GM19395 (cell line): ENCODE measurements at regions not wholly inside any gene's neighbourhood (a gene's known extent, or its start where the extent isn't known, plus 50 kb on each side); places are given as distances from the start of the nearest gene placed in this dataset.
A peak's percentile ranks its signal among the peaks of the same experiment; 100 is the strongest.

Experiments used
- ATAC-seq: cut with Tn5 transposase; IDR thresholded peaks from one replicate; pipeline ENCODE4 v1.9.1; 2021; ENCODE audit warnings: mild to moderate bottlenecking, moderate library complexity; ENCODE audit not compliant: unreplicated experiment

DNA sequence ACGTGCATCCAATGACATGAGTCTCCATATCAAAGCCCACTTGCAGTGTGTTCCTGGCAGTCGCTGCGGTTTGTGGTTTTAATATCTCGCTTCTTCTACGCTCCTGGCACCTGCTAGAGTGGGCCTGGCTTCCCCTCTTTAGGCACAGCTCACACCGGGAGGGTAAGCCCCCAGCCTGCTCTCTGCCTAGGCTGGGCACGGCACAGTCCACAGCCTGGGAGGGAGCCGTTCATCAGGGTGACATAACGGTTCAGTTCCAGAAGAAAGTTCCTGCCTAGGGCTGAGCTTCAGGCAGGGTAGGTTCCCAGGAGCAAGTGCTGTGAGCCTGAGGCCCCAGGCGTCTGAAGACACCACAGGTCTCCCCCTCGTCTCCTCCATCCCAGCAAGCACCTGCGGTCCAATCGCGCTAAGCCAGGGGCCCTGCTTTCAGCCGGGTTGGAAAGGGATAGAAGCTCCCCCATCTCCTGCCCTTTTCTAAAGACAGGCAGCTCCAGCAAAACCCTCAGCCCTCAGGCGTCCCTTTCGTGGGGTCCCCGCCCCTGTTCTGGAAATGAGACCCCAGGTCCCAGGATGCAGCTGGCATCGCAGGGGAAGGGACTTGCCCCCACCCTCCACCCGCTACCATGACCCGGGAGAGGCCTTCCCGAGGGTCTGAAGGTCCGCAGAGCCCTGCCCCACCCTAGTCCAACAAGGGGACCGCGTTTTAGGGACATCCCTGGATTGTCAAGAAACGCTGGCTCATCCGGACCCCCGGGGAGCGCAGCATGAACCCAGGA, 121.6 kb upstream of the ZNF507 start:
- ATAC-seq = no peak

DNA sequence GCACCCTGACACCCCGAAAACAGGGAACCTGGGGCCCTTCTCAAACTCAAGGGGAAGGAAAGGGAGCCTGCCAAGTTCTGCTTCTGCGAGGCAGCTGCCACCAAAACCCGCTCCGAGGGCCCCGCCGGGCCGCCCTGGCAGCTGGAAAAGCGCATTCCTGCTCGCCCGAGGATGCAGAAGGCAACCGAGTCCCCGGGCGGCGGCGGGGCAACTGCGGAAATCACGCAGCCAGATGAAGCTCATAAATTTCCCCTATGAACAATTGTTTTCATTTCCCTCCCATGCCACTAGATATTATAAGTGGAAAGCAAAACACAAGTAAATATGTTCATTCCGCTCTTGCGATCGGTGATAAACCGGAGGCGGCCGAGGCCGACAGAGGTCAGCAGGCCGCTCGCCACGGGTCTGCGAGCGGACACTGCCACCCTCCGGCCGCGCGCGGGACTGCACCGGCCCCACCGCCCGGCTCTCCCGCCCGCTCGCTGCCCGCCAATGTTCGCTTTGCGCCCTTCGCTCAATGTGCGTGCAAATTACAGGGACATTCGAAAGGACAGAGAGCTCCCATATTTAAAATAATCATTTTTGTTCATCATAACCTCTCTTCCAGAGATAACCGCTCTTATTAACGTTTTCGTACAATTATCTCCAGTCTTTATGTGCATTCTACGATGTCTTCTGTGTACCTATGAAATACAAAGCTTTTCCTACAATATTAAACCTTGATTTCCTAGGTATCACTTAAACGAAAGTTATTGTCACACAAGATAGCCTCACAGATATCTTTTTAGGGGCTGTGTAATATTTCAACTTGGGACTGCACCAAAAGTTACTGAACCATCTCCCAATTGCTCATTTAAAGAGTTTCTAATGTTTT, 120.8 kb upstream of the ZNF507 start:
- ATAC-seq = peak; percentile 62

DNA sequence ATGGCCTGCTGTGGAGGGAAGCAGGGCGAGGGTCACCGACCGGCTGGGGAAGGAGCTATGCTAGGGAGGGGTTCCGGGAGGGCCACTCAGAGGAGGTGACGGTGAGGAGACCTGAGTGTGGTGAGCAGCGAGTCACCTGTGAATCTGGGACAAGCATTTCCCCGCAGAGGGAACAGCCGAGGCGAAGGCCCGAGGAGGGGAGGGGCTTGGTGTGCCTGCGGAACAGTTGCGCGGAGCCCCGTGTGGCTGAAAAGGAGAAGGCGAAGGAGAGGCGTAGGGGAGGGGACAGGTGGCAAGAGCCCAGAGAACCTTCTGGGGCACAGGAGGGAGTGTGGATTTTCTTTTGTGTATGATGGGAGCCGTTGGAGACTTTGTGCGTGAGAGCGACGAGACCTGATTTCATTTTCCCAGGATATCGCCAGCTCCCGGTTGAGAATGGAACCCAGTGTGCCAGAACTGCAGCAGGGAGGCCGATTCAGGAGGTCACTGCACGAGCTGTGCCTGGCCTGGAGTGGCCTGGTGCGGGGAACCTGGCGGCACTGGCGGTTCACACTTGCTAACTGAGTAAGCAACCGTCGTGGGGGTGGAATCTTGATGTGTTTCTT, 117.7 kb upstream of the ZNF507 start:
- no peak for ATAC-seq

GRCh38 chr19:32230441-32230840, 115.0 kb upstream of the ZNF507 start:
- ATAC-seq = no peak

DNA sequence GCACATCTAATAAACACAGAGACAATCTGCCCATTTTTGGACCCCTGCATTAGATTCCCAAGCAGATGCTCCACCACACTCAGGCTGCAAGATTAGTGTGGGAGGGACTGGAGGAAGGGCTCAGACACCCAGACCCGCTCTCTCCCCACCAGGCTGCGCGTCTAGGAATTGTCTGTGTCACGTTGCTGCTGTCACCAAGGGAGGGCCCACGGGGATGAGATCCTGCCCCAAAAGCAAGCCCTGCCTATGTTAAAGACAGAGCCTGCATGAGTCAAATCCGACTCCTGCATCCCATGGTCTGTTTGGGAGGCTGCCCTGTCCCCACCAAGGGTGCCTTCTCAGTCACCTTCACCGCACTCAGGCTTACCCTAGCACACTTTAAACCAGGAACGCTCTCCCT, 114.4 kb upstream of the ZNF507 start:
- ATAC-seq = no peak

DNA sequence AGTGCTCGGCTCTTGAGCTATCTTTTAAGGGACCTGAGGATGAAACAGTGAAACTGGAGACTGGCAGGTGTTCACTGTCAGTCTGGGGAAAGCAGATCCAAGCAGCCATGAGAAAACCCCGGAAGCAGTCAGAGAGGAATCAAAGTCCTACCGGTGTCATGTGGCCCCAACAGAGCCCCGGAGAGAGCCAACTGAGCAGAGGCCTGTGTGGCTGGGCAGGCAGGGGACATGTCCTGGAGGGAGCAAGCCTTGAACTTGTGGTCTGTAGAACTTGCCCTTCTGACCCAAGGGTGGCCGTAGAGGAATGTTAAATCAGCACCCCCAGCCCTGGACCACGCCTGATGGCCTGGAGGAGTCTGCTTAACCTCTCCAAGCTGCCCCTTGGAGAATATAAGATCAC, 113.7 kb upstream of the ZNF507 start:
- no peak for ATAC-seq

DNA sequence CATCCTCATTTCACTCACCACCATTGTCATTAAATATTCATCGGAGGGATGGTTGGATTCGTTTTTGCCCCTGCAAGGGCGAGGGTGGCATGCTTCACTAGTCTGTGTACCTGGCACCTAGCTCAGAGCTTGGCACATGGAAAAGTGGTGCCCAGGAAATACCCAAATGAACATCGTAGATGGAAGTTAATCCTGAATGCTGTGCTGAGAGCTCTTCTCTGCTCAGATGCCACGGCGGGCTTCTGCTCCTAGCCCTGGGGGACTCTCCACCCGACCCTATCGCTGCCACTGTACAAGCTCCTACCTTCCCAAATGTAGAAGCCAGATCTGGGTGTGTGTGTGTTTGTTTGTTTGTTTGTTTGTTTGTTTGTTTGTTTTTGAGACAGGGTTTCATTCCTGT, 113.0 kb upstream of the ZNF507 start:
- no peak for ATAC-seq

- no peak for ATAC-seq
Observed at GRCh38 chr19:32233091-32233490, 112.3 kb upstream of the ZNF507 start.

DNA sequence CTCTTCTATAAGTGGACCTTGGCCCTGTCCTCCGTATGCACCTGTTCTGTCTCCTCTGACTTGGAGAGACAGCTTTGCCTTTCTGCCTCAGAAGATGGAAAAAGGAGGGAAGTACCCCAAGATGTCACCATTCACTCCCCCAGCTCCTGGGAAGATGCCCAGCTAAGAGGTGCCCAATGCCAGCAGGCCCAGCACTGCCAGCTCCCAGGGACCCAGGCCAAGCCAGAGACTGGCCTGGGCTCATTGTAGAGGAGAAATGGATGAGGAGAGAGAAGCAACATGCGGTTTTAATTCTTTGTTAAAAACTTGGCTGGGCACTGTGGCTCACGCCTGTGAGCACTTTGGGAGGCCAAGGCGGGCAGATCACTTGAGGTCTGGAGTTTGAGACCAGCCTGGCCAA, 111.5 kb upstream of the ZNF507 start:
- no peak for ATAC-seq

GRCh38 chr19:32234663-32235217, 110.7 kb upstream of the ZNF507 start:
- ATAC-seq = no peak

DNA sequence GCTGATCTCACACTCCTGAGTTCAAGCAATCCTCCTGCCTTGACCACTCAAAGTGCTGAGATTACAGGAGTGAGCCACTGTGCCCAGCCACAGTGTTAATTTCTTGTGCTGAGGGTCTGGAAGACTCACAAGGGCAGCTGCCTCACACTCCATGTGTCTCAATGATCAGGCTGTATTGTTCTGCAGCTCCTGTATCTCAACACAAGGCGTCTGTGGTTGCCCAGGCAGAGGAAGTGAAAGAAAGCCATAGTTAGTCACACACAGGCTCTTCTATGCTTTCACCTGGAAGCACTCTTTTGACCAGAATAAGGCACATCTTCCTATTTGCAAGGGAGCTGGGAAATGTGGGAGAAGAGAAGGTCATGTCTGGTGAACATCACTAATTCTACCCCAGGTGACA, 107.3 kb upstream of the ZNF507 start:
- peak; percentile 60 for ATAC-seq

- ATAC-seq = no peak
Observed at GRCh38 chr19:32240316-32240715, 105.1 kb upstream of the ZNF507 start.

DNA sequence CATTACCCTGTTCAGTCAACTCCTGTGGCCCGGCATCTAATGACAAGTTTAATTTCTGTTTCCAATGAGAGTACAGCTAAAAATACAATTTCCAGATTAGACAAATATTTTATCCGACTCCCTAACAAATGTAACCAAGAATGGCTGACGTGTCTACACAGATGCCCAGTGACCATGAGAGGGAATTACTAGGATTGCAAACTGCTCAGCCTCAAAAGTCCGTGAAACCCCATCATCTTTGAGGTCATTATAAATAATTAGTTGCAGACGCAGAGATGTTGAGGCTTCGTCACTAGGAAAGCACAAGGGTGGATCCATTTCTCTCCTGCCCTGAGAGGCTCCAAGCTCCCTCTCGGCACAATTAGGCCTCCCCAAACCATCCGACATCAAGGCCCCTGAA, 104.1 kb upstream of the ZNF507 start:
- ATAC-seq = no peak

- ATAC-seq = no peak
Observed at GRCh38 chr19:32241932-32242710, 103.3 kb upstream of the ZNF507 start.

DNA sequence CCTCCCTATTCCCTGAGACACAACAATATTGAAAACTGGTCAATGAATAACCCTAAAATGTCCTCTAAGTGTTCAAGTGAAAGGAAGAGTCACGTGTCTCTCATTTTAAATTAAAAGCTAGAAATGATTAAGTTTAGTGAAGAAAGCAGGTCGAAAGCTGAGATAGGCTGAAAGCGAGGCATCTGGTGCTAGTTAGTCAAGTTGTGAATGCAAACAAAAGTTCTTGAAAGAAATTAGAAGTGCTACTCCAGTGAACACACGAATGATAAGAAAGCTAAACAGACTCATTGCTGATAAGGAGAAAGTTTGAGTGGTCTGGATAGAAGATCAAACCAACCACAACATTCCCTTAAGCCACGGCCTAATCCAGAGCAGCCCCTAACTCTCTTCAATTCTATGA, 99.4 kb upstream of the ZNF507 start:
- no peak for ATAC-seq

DNA sequence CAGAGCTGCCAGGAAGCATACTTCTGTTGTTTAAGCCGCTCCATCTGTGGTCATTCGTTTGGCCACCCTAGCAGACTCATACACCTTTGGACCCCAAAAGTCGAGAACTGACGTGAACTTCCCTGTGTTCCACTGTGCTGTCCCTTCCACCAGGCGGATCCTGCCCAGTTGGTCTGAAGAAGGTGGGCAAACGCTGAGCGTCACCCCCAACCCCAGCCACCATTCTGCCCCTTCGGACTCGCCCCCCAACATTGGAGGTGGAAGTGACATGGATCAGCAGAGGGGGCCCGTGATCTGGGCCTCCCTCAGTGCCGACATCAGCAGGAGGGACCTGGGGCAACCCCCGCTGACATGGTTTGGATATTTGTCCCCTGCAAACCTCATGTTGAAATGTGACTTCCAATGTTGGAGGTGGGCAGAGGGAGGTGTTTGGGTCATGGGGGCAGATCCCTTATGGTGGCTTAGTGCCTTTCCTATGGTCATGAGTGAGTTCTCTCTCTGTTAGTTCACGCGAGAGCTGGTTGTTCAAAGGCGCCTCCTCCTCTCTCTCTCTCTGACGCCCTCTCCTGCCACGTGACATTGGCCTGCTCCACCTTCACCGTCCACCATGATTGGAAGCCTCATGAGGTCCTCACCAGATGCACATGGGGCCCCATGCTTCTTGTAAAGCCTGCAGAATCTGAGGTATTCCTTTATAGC, 93.6 kb upstream of the ZNF507 start:
- no peak for ATAC-seq

- ATAC-seq = no peak
Observed at GRCh38 chr19:32252333-32252669, 93.1 kb upstream of the ZNF507 start.

- ATAC-seq = no peak
Observed at GRCh38 chr19:32253683-32254508, 91.5 kb upstream of the ZNF507 start.

DNA sequence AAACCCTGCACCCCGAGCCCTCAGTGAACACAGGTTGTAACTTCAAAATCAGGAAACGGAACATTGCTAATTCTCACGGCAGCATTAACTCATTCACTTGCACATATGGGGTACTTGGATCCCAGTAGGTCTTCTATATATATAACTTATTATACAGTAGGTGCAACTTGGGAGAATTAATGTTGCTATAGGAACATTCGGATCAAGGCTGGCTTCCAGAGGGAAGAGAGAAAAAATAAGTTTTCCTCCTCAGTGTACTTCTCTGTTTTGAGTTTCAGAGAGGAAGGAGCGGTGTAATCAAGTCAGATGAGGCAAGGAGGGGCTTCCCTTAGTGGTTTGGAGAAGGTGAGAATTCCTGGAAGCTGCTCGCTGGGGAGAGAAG, 90.9 kb upstream of the ZNF507 start:
- ATAC-seq = no peak
